Cardiac fibroblast (primary cell): ENCODE measurements at regions not wholly inside any gene's neighbourhood (a gene's known extent, or its start where the extent isn't known, plus 50 kb on each side); places are given as distances from the start of the nearest gene placed in this dataset.
"Not testable (repeated sequence)": the region's sequence is repeated elsewhere in the genome, so short reads cannot be mapped to it uniquely, and the experiment has no call there.

Experiments
- DNase-seq, 2 donors: peaks; one replicate each; pipeline versions ENCODE4 v3.0.0 to v3.0.0-alpha.2; 2010; ENCODE audit warnings: low read depth in 2 of 2
- H3K4me3 ChIP-seq, 2 donors: replicated peaks in 1 of 2; 1 replicate in 1 of 2; 2 replicates in 1 of 2; pipeline ENCODE4 v1.5.1; 2011; ENCODE audit warnings: low read depth in 2 of 2, low read length in 2 of 2, mild to moderate bottlenecking in 2 of 2, moderate library complexity in 1 of 2
- TF ChIP-seq, protein P1 (sequence below): IDR thresholded peaks from one replicate; pipeline ENCODE4 v1.5.1; 2011; ENCODE audit warnings: low read depth, mild to moderate bottlenecking, low read length, inconsistent platforms

DNA sequence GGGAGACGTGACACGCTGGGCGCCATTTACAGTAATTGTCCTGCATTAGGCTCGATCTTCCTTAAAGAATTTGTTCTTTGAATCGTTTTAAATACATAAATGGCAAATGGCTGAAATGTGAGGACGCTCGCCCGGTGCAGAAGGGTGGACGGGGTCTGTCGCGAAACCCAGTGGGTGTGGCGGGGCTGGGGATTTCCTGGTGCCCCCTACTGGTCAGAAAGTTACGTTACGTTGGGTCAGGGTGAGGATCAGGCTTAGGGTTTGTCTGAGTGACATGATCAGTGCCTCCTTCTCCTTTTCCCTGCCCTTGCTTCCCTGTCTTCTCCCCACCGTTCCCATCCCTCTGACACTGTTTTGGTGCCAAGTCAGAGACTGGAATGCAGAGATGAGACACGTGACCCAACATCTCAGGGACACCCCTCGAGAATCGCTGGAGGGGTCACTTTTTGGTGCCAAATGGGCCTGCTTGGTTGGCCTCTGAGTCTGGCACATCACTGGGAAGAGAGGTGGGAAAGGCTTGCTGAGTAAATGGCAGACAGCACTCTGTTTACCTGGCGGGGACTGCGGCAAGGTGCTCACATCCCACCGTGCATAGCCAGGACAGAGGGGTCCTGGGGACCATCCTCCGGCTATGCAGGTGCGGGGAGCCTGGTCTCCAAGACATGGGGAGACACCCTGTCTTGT, 1107.6 kb downstream of the BRD1 start:
- TF ChIP-seq, protein P1, sequence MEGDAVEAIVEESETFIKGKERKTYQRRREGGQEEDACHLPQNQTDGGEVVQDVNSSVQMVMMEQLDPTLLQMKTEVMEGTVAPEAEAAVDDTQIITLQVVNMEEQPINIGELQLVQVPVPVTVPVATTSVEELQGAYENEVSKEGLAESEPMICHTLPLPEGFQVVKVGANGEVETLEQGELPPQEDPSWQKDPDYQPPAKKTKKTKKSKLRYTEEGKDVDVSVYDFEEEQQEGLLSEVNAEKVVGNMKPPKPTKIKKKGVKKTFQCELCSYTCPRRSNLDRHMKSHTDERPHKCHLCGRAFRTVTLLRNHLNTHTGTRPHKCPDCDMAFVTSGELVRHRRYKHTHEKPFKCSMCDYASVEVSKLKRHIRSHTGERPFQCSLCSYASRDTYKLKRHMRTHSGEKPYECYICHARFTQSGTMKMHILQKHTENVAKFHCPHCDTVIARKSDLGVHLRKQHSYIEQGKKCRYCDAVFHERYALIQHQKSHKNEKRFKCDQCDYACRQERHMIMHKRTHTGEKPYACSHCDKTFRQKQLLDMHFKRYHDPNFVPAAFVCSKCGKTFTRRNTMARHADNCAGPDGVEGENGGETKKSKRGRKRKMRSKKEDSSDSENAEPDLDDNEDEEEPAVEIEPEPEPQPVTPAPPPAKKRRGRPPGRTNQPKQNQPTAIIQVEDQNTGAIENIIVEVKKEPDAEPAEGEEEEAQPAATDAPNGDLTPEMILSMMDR: no peak
- DNase-seq: no peak

DNA sequence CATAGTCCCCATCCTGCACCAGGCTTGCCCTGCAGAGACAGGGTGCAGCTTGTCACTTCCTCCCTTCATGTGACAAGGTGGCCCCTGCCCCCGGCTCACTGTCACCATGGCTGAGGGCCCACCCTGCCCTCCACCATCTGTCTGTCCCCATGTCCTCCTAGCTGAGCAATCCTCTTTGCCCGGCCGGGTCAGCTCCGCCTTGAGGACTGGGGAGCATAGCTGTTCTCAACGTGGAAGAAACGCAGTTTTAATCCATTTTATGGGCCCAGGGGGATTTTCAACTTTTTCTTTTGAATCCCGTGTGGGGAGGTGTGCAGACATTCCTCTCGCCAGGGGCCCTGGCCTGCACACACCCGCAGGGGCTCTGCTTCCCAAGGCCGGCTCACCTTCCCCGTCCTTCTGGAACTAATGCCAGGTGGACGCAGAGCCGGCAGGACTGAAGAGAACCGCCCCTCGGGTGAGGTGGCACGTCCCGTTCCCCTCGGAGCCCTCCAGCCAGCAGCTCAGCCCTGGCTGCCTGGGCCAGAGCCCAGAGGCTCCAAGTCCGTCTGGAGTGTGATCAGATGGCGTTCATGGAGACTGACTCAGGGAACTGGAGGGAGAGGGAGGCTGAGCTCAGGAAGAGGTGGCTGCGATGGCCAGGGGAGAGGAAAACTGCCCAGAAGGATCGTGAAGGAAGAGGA, 1108.7 kb downstream of the BRD1 start:
- TF ChIP-seq, protein P1: no peak
- no peak for DNase-seq

More for the DNA sequence above, 1107.6 kb downstream of the BRD1 start:
- H3K4me3 ChIP-seq: no peak overlapping the region

DNA sequence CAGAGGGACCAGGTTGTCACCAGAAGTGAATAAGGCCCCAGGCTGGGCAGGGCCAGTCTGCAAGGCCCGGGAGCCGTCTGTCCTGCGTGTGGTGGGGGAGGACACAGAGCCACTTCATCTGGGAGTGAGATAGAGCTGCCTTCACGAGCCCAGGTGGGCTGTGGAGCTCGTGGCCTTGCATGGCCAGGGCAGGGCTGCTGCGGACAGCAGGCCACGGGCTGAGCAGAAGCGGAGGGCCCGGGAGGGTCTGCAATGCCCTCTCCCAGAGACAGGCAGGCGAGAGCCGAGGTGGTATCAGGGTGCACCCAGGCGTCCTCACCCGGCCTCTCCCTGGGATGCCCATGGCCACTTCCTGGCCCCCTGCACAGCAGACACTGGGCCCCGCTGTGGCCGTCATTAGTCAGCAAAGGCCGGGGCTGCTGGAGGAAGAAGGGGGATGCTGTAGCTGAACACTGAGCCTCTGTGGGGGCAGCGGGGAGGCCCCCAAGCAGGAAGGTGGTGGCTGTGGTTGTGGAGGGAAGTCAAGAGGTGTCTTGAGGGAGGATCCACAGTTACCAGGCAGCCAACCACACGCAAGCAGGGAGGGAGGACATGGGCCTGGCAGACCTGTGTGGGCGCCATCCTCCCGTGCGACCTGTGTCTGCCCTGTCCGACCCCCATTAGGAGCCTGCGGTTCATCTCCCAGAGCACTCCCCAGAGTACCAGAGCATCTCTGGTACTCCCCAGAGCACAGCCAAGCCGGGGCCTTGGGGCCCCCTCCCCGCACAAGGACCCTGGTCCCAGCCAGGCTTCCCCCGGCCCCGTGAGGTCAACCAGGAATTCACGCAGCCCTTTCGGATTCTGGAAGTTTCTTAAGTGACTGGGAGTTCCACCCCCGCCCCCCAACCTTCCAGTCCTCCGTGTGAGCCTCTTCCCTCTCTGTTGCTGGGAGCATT, 1109.5 kb downstream of the BRD1 start:
- DNase-seq: no peak
- no peak overlapping the region for H3K4me3 ChIP-seq
- TF ChIP-seq, protein P1: no peak

More for the DNA sequence above, 1108.7 kb downstream of the BRD1 start:
- H3K4me3 ChIP-seq: no peak overlapping the region

DNA sequence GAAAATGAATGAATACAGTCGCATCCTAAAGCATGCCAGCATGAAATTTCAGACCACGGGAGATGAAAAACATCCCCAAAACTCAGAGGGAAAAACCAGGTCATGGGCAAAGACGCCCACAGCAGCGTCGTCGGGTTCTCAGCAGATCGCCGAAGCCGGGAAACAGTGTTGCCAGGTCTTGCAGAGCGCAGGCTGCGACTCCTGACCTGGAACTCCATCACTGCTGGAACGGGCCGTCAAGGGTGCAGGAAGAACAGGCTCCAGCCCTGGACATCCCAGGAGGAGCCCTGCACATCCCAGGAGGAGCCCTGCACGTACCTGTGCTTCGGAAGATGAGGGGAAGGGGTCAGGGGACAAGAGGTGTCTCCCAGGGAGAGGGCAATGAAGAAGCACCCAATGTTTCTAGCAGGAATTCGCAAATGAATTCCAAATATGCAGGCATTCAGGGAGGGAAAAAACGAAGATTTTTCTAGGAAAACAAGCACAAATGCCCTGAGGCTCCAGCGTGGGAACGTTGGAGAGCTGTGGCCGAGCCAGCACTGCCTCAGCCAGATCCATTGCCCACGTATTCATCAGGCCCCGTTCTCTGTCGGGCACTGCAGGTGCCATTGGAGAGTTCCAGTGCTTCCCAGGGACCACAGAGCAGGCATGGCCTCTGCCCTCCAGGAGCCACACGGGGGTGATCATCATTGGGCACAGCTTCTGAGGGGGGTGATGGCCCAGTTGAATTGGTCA, 1110.4 kb downstream of the BRD1 start:
- TF ChIP-seq, protein P1: no peak
- no peak overlapping the region for H3K4me3 ChIP-seq
- DNase-seq: no peak

DNA sequence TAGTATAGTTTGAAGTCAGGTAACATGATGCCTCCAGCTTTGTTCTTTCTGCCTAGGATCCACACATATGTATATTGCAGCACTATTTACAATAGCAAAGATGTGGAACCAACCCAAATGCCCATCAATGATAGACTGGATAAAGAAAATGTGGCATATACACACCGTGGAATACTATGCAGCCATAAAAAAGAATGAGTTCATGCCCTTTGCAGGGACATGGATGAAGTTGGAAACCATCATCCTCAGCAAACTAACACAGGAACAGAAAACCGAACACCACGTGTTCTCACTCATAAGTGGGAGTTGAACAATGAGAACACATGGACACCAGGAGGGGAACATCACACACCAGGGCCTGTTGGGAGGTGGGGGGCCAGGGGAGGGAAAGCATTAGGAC, 1111.5 kb downstream of the BRD1 start:
- H3K4me3 ChIP-seq, DNase-seq: not testable (repeated sequence)

DNA sequence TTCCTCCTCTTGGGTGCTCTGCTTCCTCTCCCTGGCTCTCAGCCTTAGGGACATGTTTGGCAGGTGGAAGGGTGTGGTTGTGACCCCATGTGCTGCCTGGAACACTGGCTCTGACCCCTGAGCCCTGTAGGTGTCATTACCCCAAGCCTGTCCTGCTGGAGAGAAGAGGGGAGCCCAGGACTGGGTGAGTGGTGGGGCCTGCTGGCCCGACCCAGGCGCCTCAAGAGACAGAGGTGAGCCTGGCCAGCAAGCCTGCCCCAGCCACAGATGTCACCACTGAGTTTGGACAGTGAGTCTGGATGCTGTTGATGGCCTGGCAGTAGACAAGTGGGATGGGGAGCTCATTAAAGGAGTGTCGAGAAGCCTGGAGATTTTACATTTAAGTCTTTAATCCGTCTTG, 1112.2 kb downstream of the BRD1 start:
- TF ChIP-seq, protein P1: no peak
- no peak for DNase-seq
- no peak overlapping the region for H3K4me3 ChIP-seq
